ENCODE measurements at regions not wholly inside any gene's neighbourhood (a gene's known extent, or its start where the extent isn't known, plus 50 kb on each side); places are given as distances from the start of the nearest gene placed in this dataset.

GRCh38 chr12:31781894-31782540 lies 53.2 kb upstream of the AMN1 start:
- DNase-seq (ENCODE audit: low spot score): no peak

DNA sequence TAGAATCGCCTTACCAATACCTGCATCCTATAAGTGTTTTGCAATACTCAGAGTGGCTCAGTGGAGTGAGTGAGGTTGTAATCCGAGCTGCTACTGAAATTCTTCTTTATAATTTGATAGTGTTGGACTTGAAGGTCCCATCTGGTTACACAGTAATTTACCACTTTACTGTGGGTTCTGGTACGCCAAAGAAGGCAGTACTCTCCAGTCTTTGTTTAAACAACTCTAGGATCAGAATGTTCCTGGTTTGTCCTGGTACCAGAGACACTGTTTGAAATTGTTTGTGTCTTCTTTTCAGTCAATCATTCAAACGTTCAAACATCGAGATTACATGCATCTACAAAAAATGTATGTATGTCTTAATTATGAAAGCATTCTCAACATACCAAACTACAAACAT lies 51.3 kb upstream of the AMN1 start:
- no peak for DNase-seq (ENCODE audit: low spot score)

DNA sequence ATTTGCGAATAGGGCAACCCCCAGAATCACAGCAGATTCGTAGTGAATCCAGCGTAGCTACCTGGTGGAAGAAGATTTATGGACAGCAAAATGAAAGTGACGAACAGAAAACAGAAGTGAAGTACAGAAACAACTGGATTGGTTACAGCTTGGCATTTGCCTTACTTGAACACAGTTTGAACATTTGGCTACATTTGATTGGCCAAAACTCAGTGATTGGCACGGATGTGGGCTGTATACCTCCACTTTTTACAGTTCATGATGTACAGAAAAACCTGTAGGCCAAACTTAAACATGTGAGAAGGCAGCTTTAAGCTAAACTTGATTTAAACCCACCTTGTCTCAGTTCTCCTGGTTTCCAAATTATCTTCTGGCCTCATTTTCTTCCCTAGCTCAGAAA lies 49.9 kb upstream of the AMN1 start:
- DNase-seq (ENCODE audit: low spot score): no peak
